ENCODE measurements at regions not wholly inside any gene's neighbourhood (a gene's known extent, or its start where the extent isn't known, plus 50 kb on each side); places are given as distances from the start of the nearest gene placed in this dataset.

DNA sequence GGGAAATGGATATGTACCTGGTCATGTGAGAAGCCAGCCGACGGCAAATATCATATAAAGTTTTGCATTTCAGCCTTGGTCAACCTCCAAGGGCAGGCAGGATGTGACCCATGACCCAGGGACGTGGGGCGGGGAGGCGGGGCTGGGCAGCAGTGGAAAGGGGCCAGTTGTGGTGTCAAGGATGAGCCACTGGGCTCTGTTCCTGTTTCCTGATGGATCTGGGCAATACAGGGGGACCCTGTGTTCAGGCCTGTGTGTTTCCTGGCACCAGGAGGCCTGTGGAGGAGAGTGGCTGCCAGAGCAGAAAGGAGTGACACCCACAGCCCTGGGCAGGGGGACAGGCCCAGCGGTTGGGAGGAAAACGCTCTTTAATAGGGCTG lies 106.9 kb downstream of the GATA6 start:
- no peak overlapping the region for H3K27ac ChIP-seq (ENCODE audit: insufficient read length, low read depth, low read length)
- H2BK15ac ChIP-seq (ENCODE audit: low read depth, low read length): no peak overlapping the region
- H3K23me2 ChIP-seq (ENCODE audit: insufficient read length, low read depth, low read length, poor library complexity, severe bottlenecking): no peaks in the 10 kb centered on the region
- H3K56ac ChIP-seq (ENCODE audit: insufficient read length, low read depth, low read length): no peak overlapping the region
- no peak overlapping the region for H3K18ac ChIP-seq (ENCODE audit: insufficient read length, low read depth, low read length)
- H3K27ac Mint-ChIP-seq: no peak overlapping the region
- H3K79me1 ChIP-seq (ENCODE audit: insufficient read depth, low read depth, low read length, poor library complexity, severe bottlenecking): no peaks in the 10 kb centered on the region
- H3K79me2 ChIP-seq (ENCODE audit: insufficient read depth, low read length): no peaks in the 10 kb centered on the region
- H4K20me1 ChIP-seq (ENCODE audit: control insufficient read depth, insufficient read depth, insufficient read length): no peaks in the 10 kb centered on the region
- H2BK120ac ChIP-seq (ENCODE audit: low read depth, low read length, poor library complexity, severe bottlenecking): no peak overlapping the region
- H3K4me1 ChIP-seq (ENCODE audit: insufficient read depth, low read length): no peaks in the 10 kb centered on the region
- no peak overlapping the region for H3K14ac ChIP-seq (ENCODE audit: insufficient read depth, low read length)
- TF ChIP-seq, protein P1, sequence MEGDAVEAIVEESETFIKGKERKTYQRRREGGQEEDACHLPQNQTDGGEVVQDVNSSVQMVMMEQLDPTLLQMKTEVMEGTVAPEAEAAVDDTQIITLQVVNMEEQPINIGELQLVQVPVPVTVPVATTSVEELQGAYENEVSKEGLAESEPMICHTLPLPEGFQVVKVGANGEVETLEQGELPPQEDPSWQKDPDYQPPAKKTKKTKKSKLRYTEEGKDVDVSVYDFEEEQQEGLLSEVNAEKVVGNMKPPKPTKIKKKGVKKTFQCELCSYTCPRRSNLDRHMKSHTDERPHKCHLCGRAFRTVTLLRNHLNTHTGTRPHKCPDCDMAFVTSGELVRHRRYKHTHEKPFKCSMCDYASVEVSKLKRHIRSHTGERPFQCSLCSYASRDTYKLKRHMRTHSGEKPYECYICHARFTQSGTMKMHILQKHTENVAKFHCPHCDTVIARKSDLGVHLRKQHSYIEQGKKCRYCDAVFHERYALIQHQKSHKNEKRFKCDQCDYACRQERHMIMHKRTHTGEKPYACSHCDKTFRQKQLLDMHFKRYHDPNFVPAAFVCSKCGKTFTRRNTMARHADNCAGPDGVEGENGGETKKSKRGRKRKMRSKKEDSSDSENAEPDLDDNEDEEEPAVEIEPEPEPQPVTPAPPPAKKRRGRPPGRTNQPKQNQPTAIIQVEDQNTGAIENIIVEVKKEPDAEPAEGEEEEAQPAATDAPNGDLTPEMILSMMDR (conservative IDR thresholded peaks at IDR 0.05): no peak
- peaks cover 4 to 6% of the 10 kb centered on the region in 2 experiments; a peak in 4 of 5 replicates for H3K9me3 Mint-ChIP-seq
- H4K8ac ChIP-seq (replicated peaks; ENCODE audit: insufficient read length, low read depth, low read length): no peak overlapping the region
- no peaks in the 10 kb centered on the region; a peak in 1 of 4 replicates for H3K4me1 Mint-ChIP-seq
- H2AFZ ChIP-seq (ENCODE audit: low read length): no peak overlapping the region
- H3K23ac ChIP-seq (ENCODE audit: insufficient read length, low read depth, low read length): no peak overlapping the region
- H2BK20ac ChIP-seq (ENCODE audit: low read depth, low read length, poor library complexity, severe bottlenecking): no peak overlapping the region
- H3T11ph ChIP-seq (ENCODE audit: low read length): no peak overlapping the region
- H2BK5ac ChIP-seq (ENCODE audit: insufficient read length, low read length): no peak overlapping the region
- H3K27me3 Mint-ChIP-seq (ENCODE audit: low read depth): peaks cover 28% of the 10 kb centered on the region
- no peaks in the 10 kb centered on the region for H3K9me3 ChIP-seq (ENCODE audit: control insufficient read depth, low read depth, low read length)
- H3K4me2 ChIP-seq (ENCODE audit: insufficient read depth, insufficient read length, low read length): no peak overlapping the region
- H3K27me3 ChIP-seq (ENCODE audit: insufficient read depth, low read length): no peaks in the 10 kb centered on the region
- no peak overlapping the region for H3K9ac ChIP-seq (ENCODE audit: extremely low read depth, insufficient read length, low read length)
- H3K4ac ChIP-seq (ENCODE audit: low read depth, low read length): no peak overlapping the region
- no peak overlapping the region for H3K4me3 Mint-ChIP-seq
- no peaks in the 10 kb centered on the region; a peak in 1 of 7 replicates for H3K36me3 Mint-ChIP-seq (ENCODE audit: insufficient read depth in 1 of 3, low read depth in 3 of 3)
- DNase-seq: no peak
- no peak overlapping the region for H4K91ac ChIP-seq (ENCODE audit: insufficient read length, low read depth, low read length)
- no peak overlapping the region for H2AK5ac ChIP-seq (ENCODE audit: insufficient read length, low read length)
- H2BK12ac ChIP-seq (ENCODE audit: insufficient read length, low read depth, low read length): no peak overlapping the region
- no peak overlapping the region for H4K5ac ChIP-seq (ENCODE audit: insufficient read length, low read depth, low read length)
- WGBS (ENCODE audit: extremely low coverage, insufficient read length, low lambda C conversion rate): no CpG with 5 or more reads among the region's 7 CpGs
